MM.1S (cell line): ENCODE measurements at regions not wholly inside any gene's neighbourhood (a gene's known extent, or its start where the extent isn't known, plus 50 kb on each side); places are given as distances from the start of the nearest gene placed in this dataset.

Experiments
- DNase-seq: peaks from one replicate; pipeline ENCODE4 v3.0.0-alpha.2; 2015
- H2AFZ ChIP-seq: fragments of 300-600 bp; sonication (generic); 2 replicates; pipeline ENCODE4 v1.6.0; 2016; ENCODE audit warnings: antibody characterized with exemption, low read length
- H3F3A ChIP-seq: fragments of 300-600 bp; sonication (generic); 2 replicates; pipeline ENCODE4 v1.6.1; 2016; ENCODE audit warnings: mild to moderate bottlenecking, antibody characterized with exemption, low read length, moderate library complexity, mixed read lengths; ENCODE audit not compliant: insufficient read depth
- H3K27ac ChIP-seq: fragments of 300-600 bp; sonication (generic); 2 replicates; pipeline ENCODE4 v1.5.1; 2016; ENCODE audit warnings: mild to moderate bottlenecking, low read length
- H3K27me3 ChIP-seq: fragments of 300-600 bp; sonication (generic); replicated peaks from 2 replicates; pipeline ENCODE4 v1.6.0; 2016; ENCODE audit warnings: low read length; ENCODE audit not compliant: insufficient read depth
- H3K36me3 ChIP-seq: fragments of 300-600 bp; sonication (generic); replicated peaks from 2 replicates; pipeline ENCODE4 v1.6.1; 2016; ENCODE audit warnings: mild to moderate bottlenecking, low read length, mixed read lengths; ENCODE audit not compliant: insufficient read depth
- H3K4me1 ChIP-seq: fragments of 300-600 bp; sonication (generic); 2 replicates; pipeline ENCODE4 v1.6.1; 2016; ENCODE audit warnings: low read length, mixed read lengths
- H3K4me2 ChIP-seq: fragments of 300-600 bp; sonication (generic); 2 replicates; pipeline ENCODE4 v1.6.0; 2016; ENCODE audit warnings: low read depth, low read length
- H3K4me3 ChIP-seq: fragments of 300-600 bp; sonication (generic); 2 replicates; pipeline ENCODE4 v1.5.1; 2016; ENCODE audit warnings: low read length, mixed read lengths
- H3K79me2 ChIP-seq: fragments of 300-600 bp; sonication (generic); 2 replicates; pipeline ENCODE4 v1.6.1; 2016; ENCODE audit warnings: mixed run types, low read length, mixed read lengths
- H3K9ac ChIP-seq: fragments of 300-600 bp; sonication (generic); 2 replicates; pipeline ENCODE4 v1.6.1; 2016; ENCODE audit warnings: low read length, mixed read lengths
- H3K9me2 ChIP-seq: fragments of 300-600 bp; sonication (generic); replicated peaks from 2 replicates; pipeline ENCODE4 v1.6.1; 2016; ENCODE audit warnings: mild to moderate bottlenecking, low read length, mixed read lengths; ENCODE audit not compliant: insufficient read depth
- H3K9me3 ChIP-seq: fragments of 300-600 bp; sonication (generic); replicated peaks from 2 replicates; pipeline ENCODE4 v1.6.1; 2016; ENCODE audit warnings: mild to moderate bottlenecking, low read length, mixed read lengths; ENCODE audit not compliant: insufficient read depth
- H4K20me1 ChIP-seq: fragments of 300-600 bp; sonication (generic); 2 replicates; pipeline ENCODE4 v1.6.1; 2016; ENCODE audit warnings: mild to moderate bottlenecking, low read length, moderate library complexity, mixed read lengths; ENCODE audit not compliant: insufficient read depth
- CTCF ChIP-seq: fragments of 300-600 bp; sonication (generic); IDR thresholded peaks from 2 replicates; pipeline ENCODE4 v1.5.1; 2016; ENCODE audit warnings: antibody characterized with exemption, low read length, mixed read lengths
- EZH2 ChIP-seq: fragments of 300-600 bp; sonication (generic); optimal IDR thresholded peaks from 2 replicates; pipeline ENCODE3; 2017; ENCODE audit warnings: low read depth, mild to moderate bottlenecking, antibody characterized with exemption, low read length, mixed read lengths
- EZH2phosphoT487 ChIP-seq: fragments of 300-600 bp; sonication (generic); IDR thresholded peaks from 2 replicates; pipeline ENCODE4 v1.6.1; 2018; ENCODE audit warnings: antibody characterized with exemption, low read length

DNA sequence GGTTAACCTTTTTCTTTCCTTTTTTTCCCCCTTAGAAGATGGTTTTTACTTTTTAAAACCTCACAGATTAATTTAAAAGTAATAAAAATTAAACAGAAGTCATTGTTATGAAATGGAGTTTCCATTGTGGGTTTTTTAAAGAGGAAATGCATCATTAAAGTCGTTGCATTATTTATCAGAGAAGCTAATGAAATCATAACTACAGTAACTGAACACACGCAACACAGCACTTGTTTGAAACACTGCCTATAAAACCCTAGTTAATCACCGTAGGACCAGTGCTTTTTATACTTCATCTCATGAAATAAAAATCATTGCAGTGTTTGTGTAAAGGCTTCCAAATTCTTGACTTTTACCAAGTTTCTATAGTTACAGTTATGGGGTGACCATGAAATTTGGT is 82.4 kb upstream of the NTRK2 start:
- Histone ChIP-seq H3F3A (no peaks in the 10 kb centered on the region), H3K4me1 (no peaks in the 10 kb centered on the region), H3K27me3 (no peaks in the 10 kb centered on the region), H3K4me2 (no peak overlapping the region), H3K79me2 (no peaks in the 10 kb centered on the region), H3K4me3 (no peak overlapping the region), H4K20me1 (no peaks in the 10 kb centered on the region), H3K9me2 (no peaks in the 10 kb centered on the region), H3K27ac (no peak overlapping the region), H3K9ac (no peak overlapping the region), H2AFZ (no peak overlapping the region), H3K9me3 (no peaks in the 10 kb centered on the region), H3K36me3 (no peaks in the 10 kb centered on the region)
- TF ChIP-seq EZH2: no peak
- TF ChIP-seq CTCF: no peak
- no peak for TF ChIP-seq EZH2phosphoT487
- no peak for DNase-seq

GRCh38 chr9:84589542-84589941 is 80.0 kb upstream of the NTRK2 start:
- H3K4me1 ChIP-seq: no peaks in the 10 kb centered on the region
- no peak overlapping the region for H3K4me3 ChIP-seq
- no peak for TF ChIP-seq CTCF
- no peak for TF ChIP-seq EZH2
- TF ChIP-seq EZH2phosphoT487: no peak
- H3K27ac ChIP-seq: no peak overlapping the region
- H3F3A ChIP-seq: no peaks in the 10 kb centered on the region
- no peak overlapping the region for H2AFZ ChIP-seq
- no peaks in the 10 kb centered on the region for H3K36me3 ChIP-seq
- H3K9ac ChIP-seq: no peak overlapping the region
- no peaks in the 10 kb centered on the region for H4K20me1 ChIP-seq
- no peaks in the 10 kb centered on the region for H3K9me2 ChIP-seq
- H3K4me2 ChIP-seq: no peak overlapping the region
- no peaks in the 10 kb centered on the region for H3K9me3 ChIP-seq
- H3K27me3 ChIP-seq: no peaks in the 10 kb centered on the region
- no peaks in the 10 kb centered on the region for H3K79me2 ChIP-seq
- DNase-seq: no peak

GRCh38 chr9:84590706-84591105 is 78.8 kb upstream of the NTRK2 start:
- TF ChIP-seq CTCF (no peak), EZH2phosphoT487 (no peak), EZH2 (no peak)
- Histone ChIP-seq H4K20me1 (no peaks in the 10 kb centered on the region), H3K27ac (no peak overlapping the region), H3K36me3 (no peaks in the 10 kb centered on the region), H3F3A (no peaks in the 10 kb centered on the region), H3K9ac (no peak overlapping the region), H3K4me3 (no peak overlapping the region), H3K9me2 (no peaks in the 10 kb centered on the region), H3K4me2 (no peak overlapping the region), H3K9me3 (no peaks in the 10 kb centered on the region), H3K27me3 (no peaks in the 10 kb centered on the region), H3K79me2 (no peaks in the 10 kb centered on the region), H3K4me1 (no peaks in the 10 kb centered on the region), H2AFZ (no peak overlapping the region)
- no peak for DNase-seq
